HEK293 (cell line): ENCODE measurements at regions not wholly inside any gene's neighbourhood (a gene's known extent, or its start where the extent isn't known, plus 50 kb on each side); places are given as distances from the start of the nearest gene placed in this dataset.

Experiments used
- CTCF ChIA-PET: fragments of 350-600 bp; formaldehyde crosslinking; extraction: SDS; loops from one replicate; lab custom pipeline; 2021; ENCODE audit warnings: antibody characterized with exemption; lab: Yijun Ruan, JAX
- POLR2A ChIA-PET: fragments of 300-600 bp; formaldehyde crosslinking; extraction: SDS; loops from one replicate; lab custom pipeline; 2020; ENCODE audit warnings: antibody characterized with exemption, inconsistent platforms; lab: Yijun Ruan, JAX
- H3K27ac ChIP-seq: fragments of 200-500 bp; sonication (Bioruptor generic); 2 replicates; pipeline ENCODE4 v1.5.1; 2014; ENCODE audit warnings: low read depth, low read length, control low read depth, inconsistent platforms; ENCODE audit errors: extremely low read depth
- H3K36me3 ChIP-seq, 2 experiments: fragments of 200-500 bp in 1 of 2; sonication (Bioruptor generic) in 1 of 2; 1 replicate in 1 of 2; 2 replicates in 1 of 2; pipeline ENCODE4 v1.5.1; 2014 to 2017; ENCODE audit warnings: inconsistent platforms in 2 of 2, low read length in 2 of 2; ENCODE audit not compliant: control insufficient read depth in 2 of 2, insufficient read depth in 1 of 2
- H3K4me1 ChIP-seq: fragments of 200-500 bp; sonication (Bioruptor generic); 2 replicates; pipeline ENCODE4 v1.5.1; 2014; ENCODE audit warnings: mild to moderate bottlenecking, low read length, inconsistent platforms; ENCODE audit not compliant: control insufficient read depth, insufficient read depth
- H3K4me3 ChIP-seq: 2 replicates; pipeline ENCODE4 v1.5.1; 2011; ENCODE audit warnings: low read depth, mild to moderate bottlenecking, control low read depth, low read length, moderate library complexity
- H3K9me3 ChIP-seq: fragments of 200-500 bp; sonication (Bioruptor generic); 2 replicates; pipeline ENCODE4 v1.5.1; 2014; ENCODE audit warnings: low read depth, low read length, inconsistent platforms; ENCODE audit not compliant: control insufficient read depth, insufficient read depth
- BCL11A ChIP-seq: fragments of 450-650 bp; formaldehyde crosslinking; IDR thresholded peaks from 2 replicates; pipeline ENCODE4 v1.5.1; 2016; ENCODE audit warnings: low read depth, missing biosample characterization, missing genetic modification characterization
- GFI1B ChIP-seq: fragments of 450-650 bp; formaldehyde crosslinking; IDR thresholded peaks from 2 replicates; pipeline ENCODE4 v1.5.1; 2016; ENCODE audit warnings: missing biosample characterization, missing genetic modification characterization
- KLF1 ChIP-seq: fragments of 450-650 bp; formaldehyde crosslinking; IDR thresholded peaks from 2 replicates; pipeline ENCODE4 v1.5.1; 2016; ENCODE audit warnings: missing biosample characterization, missing genetic modification characterization
- KLF16 ChIP-seq: fragments of 450-650 bp; formaldehyde crosslinking; IDR thresholded peaks from 2 replicates; pipeline ENCODE4 v1.5.1; 2017; ENCODE audit warnings: missing biosample characterization, missing genetic modification characterization
- PRDM2 ChIP-seq: fragments of 450-650 bp; formaldehyde crosslinking; IDR thresholded peaks from 2 replicates; pipeline ENCODE4 v1.5.1; 2016; ENCODE audit warnings: missing biosample characterization, missing genetic modification characterization, borderline replicate concordance
- WT1 ChIP-seq: fragments of 450-650 bp; formaldehyde crosslinking; IDR thresholded peaks from 2 replicates; pipeline ENCODE4 v1.5.1; 2016; ENCODE audit warnings: missing biosample characterization, missing genetic modification characterization
- YY1 ChIP-seq: fragments of 450-650 bp; formaldehyde crosslinking; IDR thresholded peaks from 2 replicates; pipeline ENCODE4 v1.5.1; 2018; ENCODE audit warnings: missing biosample characterization, missing genetic modification characterization
- YY2 ChIP-seq: fragments of 450-650 bp; formaldehyde crosslinking; IDR thresholded peaks from 2 replicates; pipeline ENCODE4 v1.5.1; 2016; ENCODE audit warnings: missing biosample characterization, missing genetic modification characterization
- ZBTB21 ChIP-seq: fragments of 450-650 bp; formaldehyde crosslinking; IDR thresholded peaks from 2 replicates; pipeline ENCODE4 v1.5.1; 2017; ENCODE audit warnings: missing biosample characterization, missing genetic modification characterization
- ZFP37 ChIP-seq: fragments of 450-650 bp; formaldehyde crosslinking; IDR thresholded peaks from 2 replicates; pipeline ENCODE4 v1.5.1; 2016; ENCODE audit warnings: missing biosample characterization, missing genetic modification characterization
- ZNF140 ChIP-seq: fragments of 450-650 bp; formaldehyde crosslinking; IDR thresholded peaks from 2 replicates; pipeline ENCODE4 v1.5.1; 2016; ENCODE audit warnings: missing biosample characterization, missing genetic modification characterization
- ZNF23 ChIP-seq: fragments of 450-650 bp; formaldehyde crosslinking; IDR thresholded peaks from 2 replicates; pipeline ENCODE4 v1.5.1; 2016; ENCODE audit warnings: missing biosample characterization, missing genetic modification characterization, borderline replicate concordance
- ZNF239 ChIP-seq: fragments of 450-650 bp; formaldehyde crosslinking; IDR thresholded peaks from 2 replicates; pipeline ENCODE4 v1.5.1; 2016; ENCODE audit warnings: missing biosample characterization, missing genetic modification characterization
- ZNF302 ChIP-seq: fragments of 450-650 bp; formaldehyde crosslinking; IDR thresholded peaks from 2 replicates; pipeline ENCODE4 v1.5.1; 2016; ENCODE audit warnings: missing biosample characterization, missing genetic modification characterization, low read depth
- ZNF394 ChIP-seq: fragments of 450-650 bp; formaldehyde crosslinking; IDR thresholded peaks from 2 replicates; pipeline ENCODE4 v1.5.1; 2016; ENCODE audit warnings: missing biosample characterization, missing genetic modification characterization, mild to moderate bottlenecking, moderate library complexity, borderline replicate concordance
- ZNF473 ChIP-seq: fragments of 450-650 bp; formaldehyde crosslinking; IDR thresholded peaks from 2 replicates; pipeline ENCODE4 v1.5.1; 2017; ENCODE audit warnings: missing biosample characterization, missing genetic modification characterization
- ZNF529 ChIP-seq: fragments of 450-650 bp; formaldehyde crosslinking; IDR thresholded peaks from 2 replicates; pipeline ENCODE4 v1.5.1; 2017; ENCODE audit warnings: missing genetic modification characterization, missing biosample characterization; ENCODE audit not compliant: insufficient replicate concordance
- ZNF560 ChIP-seq: fragments of 450-650 bp; formaldehyde crosslinking; IDR thresholded peaks from 2 replicates; pipeline ENCODE4 v1.5.1; 2017; ENCODE audit warnings: missing biosample characterization, missing genetic modification characterization, borderline replicate concordance
- ZNF624 ChIP-seq: fragments of 450-650 bp; formaldehyde crosslinking; IDR thresholded peaks from 2 replicates; pipeline ENCODE4 v1.5.1; 2017; ENCODE audit warnings: missing biosample characterization, missing genetic modification characterization
- ZNF629 ChIP-seq: fragments of 450-650 bp; formaldehyde crosslinking; IDR thresholded peaks from 2 replicates; pipeline ENCODE4 v1.5.1; 2017; ENCODE audit warnings: missing biosample characterization, missing genetic modification characterization
- ZNF654 ChIP-seq: fragments of 450-650 bp; formaldehyde crosslinking; IDR thresholded peaks from 2 replicates; pipeline ENCODE4 v1.5.1; 2016; ENCODE audit warnings: low read depth, missing biosample characterization, missing genetic modification characterization
- TF ChIP-seq, protein P1 (sequence below): IDR thresholded peaks from 2 replicates; pipeline ENCODE4 v1.6.1; 2011; ENCODE audit warnings: mild to moderate bottlenecking, low read depth, low read length, borderline replicate concordance
- TF ChIP-seq, protein P2 (sequence below): fragments of 450-650 bp; formaldehyde crosslinking; IDR thresholded peaks from 2 replicates; pipeline ENCODE4; 2016; ENCODE audit warnings: missing biosample characterization, missing genetic modification characterization
- TF ChIP-seq, protein P3 (sequence below): fragments of 450-650 bp; IDR thresholded peaks from 2 replicates; pipeline ENCODE4 v1.5.1; 2018; ENCODE audit warnings: missing biosample characterization, mild to moderate bottlenecking, missing genetic modification characterization

DNA sequence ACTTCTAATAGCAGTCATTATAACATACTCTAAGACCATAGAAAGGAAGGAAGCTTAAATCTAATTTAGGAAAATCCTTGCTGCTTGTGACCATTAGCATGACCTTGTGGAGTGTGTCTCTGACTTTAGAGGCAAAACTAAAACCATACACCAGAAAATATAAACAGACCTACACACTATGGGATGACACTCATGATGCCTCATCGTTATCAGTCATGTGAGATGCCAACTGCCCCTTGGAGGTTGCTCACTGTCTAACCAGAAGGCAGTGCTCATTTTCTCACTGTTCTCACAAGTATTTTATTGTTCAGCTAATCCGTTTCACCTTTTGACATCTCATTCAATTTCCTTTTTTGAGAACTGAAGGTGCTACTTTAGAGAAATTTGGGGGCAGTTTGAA is 376.9 kb downstream of the RND3 start:
- Histone ChIP-seq H3K27ac (no peak overlapping the region), H3K9me3 (no peaks in the 10 kb centered on the region), H3K4me1 (no peaks in the 10 kb centered on the region), H3K36me3 (no peaks in the 10 kb centered on the region)
- CTCF ChIA-PET, result interaction anchor here (0.8 kb wide), 1 partner anchor 356 kb away, joined by 3 read pairs; no protein-coding TSS in a partner anchor
- POLR2A ChIA-PET, result no interaction called here
- no peak for TF ChIP-seq ZNF654 (tag by site-specific recombination)
- TF ChIP-seq, all 188 proteins: peak for 0
- no peak overlapping the region for H3K4me3 ChIP-seq

- H3K4me1 ChIP-seq, result no peaks in the 10 kb centered on the region
- POLR2A ChIA-PET, result no interaction called here
- H3K27ac ChIP-seq, result no peak overlapping the region
- H3K9me3 ChIP-seq, result no peaks in the 10 kb centered on the region
- H3K4me3 ChIP-seq, result no peak overlapping the region
- no peaks in the 10 kb centered on the region for H3K36me3 ChIP-seq
- CTCF ChIA-PET, result interaction anchor here (0.8 kb wide), 1 partner anchor 357 kb away, joined by 3 read pairs; no protein-coding TSS in a partner anchor
- TF ChIP-seq BCL11A (tag by site-specific recombination) (no peak), ZNF624 (tag by site-specific recombination) (no peak), ZNF560 (no peak), YY2 (tag by site-specific recombination) (no peak), PRDM2 (tag by site-specific recombination) (no peak), YY1 (no peak), ZFP37 (tag by site-specific recombination) (no peak), ZNF23 (tag by site-specific recombination) (no peak), GFI1B (no peak), KLF1 (tag by site-specific recombination) (no peak), ZNF394 (no peak), WT1 (tag by site-specific recombination) (no peak), ZBTB21 (tag by site-specific recombination) (no peak), ZNF302 (no peak)
- TF ChIP-seq, protein P1, sequence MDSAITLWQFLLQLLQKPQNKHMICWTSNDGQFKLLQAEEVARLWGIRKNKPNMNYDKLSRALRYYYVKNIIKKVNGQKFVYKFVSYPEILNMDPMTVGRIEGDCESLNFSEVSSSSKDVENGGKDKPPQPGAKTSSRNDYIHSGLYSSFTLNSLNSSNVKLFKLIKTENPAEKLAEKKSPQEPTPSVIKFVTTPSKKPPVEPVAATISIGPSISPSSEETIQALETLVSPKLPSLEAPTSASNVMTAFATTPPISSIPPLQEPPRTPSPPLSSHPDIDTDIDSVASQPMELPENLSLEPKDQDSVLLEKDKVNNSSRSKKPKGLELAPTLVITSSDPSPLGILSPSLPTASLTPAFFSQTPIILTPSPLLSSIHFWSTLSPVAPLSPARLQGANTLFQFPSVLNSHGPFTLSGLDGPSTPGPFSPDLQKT, result no peak
These were observed 377.6 kb downstream of the RND3 start for GRCh38 chr2:150109912-150110311.

- H3K9me3 ChIP-seq, result no peaks in the 10 kb centered on the region
- no peak overlapping the region for H3K4me3 ChIP-seq
- no peaks in the 10 kb centered on the region for H3K4me1 ChIP-seq
- H3K36me3 ChIP-seq, result no peaks in the 10 kb centered on the region
- ChIA-PET CTCF (no interaction called here), POLR2A (no interaction called here)
- no peak overlapping the region for H3K27ac ChIP-seq
- TF ChIP-seq, protein P2, sequence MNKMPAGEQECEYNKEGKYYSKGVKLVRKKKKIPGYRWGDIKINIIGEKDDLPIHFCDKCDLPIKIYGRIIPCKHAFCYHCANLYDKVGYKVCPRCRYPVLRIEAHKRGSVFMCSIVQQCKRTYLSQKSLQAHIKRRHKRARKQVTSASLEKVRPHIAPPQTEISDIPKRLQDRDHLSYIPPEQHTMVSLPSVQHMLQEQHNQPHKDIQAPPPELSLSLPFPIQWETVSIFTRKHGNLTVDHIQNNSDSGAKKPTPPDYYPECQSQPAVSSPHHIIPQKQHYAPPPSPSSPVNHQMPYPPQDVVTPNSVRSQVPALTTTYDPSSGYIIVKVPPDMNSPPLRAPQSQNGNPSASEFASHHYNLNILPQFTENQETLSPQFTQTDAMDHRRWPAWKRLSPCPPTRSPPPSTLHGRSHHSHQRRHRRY (tag by site-specific recombination), result no peak
- TF ChIP-seq, protein P3, sequence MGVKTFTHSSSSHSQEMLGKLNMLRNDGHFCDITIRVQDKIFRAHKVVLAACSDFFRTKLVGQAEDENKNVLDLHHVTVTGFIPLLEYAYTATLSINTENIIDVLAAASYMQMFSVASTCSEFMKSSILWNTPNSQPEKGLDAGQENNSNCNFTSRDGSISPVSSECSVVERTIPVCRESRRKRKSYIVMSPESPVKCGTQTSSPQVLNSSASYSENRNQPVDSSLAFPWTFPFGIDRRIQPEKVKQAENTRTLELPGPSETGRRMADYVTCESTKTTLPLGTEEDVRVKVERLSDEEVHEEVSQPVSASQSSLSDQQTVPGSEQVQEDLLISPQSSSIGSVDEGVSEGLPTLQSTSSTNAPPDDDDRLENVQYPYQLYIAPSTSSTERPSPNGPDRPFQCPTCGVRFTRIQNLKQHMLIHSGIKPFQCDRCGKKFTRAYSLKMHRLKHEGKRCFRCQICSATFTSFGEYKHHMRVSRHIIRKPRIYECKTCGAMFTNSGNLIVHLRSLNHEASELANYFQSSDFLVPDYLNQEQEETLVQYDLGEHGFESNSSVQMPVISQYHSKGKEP (tag by site-specific recombination), result no peak
- no peak for TF ChIP-seq ZNF629 (tag by site-specific recombination)
- TF ChIP-seq ZNF239 (tag by site-specific recombination), result no peak
- TF ChIP-seq KLF16 (tag by site-specific recombination), result no peak
- no peak for TF ChIP-seq ZNF654 (tag by site-specific recombination)
- TF ChIP-seq ZNF560, result no peak
- no peak for TF ChIP-seq ZNF473 (tag by site-specific recombination)
- no peak for TF ChIP-seq ZNF140 (tag by site-specific recombination)
- TF ChIP-seq ZNF529 (tag by site-specific recombination), result no peak
These were observed 378.4 kb downstream of the RND3 start for GRCh38 chr2:150109028-150109427.
